Thyroid gland (tissue), 4 donors: ENCODE measurements at regions not wholly inside any gene's neighbourhood (a gene's known extent, or its start where the extent isn't known, plus 50 kb on each side); places are given as distances from the start of the nearest gene placed in this dataset.

Experiments used
- POLR2A ChIP-seq, 2 donors: fragments of 450-650 bp; IDR thresholded peaks; one replicate each; pipeline ENCODE4 v1.6.1; 2017; ENCODE audit warnings: antibody characterized with exemption in 2 of 2, mild to moderate bottlenecking in 2 of 2, moderate library complexity in 1 of 2
- TF ChIP-seq, protein P1 (sequence below), 6 experiments: fragments of 200-600 bp in 3 of 6; fragments of 450-650 bp in 3 of 6; sonication (generic) in 3 of 6; IDR thresholded peaks; one replicate each; pipeline ENCODE4 v1.5.1; 2016 to 2019; ENCODE audit warnings: antibody characterized with exemption in 6 of 6, mild to moderate bottlenecking in 2 of 6, inconsistent platforms in 1 of 6, moderate library complexity in 1 of 6

DNA sequence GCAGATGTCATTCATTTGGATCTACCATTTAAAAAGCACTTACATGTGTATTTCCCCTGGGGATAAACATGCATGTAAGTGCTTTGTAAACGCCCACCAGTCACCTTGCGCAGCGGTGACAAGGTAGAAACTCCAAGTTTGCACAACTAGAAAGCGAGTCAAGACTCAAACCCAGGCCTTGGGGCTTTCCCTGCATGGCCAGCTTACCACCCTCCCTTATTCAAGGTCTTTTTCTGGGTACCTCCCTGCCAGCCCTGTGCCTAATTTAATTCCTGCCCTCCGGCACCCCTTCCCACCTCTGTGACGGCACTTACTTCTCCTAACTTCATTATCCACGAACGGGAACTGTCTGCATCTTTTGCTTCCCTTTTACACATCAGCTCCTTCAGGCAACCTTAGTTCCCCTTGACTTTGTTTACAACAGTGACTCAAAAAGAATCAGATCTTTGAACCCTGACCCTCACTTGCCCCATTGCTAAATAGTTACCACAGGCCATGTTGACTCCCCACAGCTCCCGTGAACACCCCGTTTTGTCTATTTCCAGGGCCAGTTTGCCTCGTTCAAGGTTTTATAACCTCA is 138.3 kb upstream of the ETS2 start:
- TF ChIP-seq POLR2A (IDR thresholded peaks at IDR 0.05) = no peak
- TF ChIP-seq, protein P1, sequence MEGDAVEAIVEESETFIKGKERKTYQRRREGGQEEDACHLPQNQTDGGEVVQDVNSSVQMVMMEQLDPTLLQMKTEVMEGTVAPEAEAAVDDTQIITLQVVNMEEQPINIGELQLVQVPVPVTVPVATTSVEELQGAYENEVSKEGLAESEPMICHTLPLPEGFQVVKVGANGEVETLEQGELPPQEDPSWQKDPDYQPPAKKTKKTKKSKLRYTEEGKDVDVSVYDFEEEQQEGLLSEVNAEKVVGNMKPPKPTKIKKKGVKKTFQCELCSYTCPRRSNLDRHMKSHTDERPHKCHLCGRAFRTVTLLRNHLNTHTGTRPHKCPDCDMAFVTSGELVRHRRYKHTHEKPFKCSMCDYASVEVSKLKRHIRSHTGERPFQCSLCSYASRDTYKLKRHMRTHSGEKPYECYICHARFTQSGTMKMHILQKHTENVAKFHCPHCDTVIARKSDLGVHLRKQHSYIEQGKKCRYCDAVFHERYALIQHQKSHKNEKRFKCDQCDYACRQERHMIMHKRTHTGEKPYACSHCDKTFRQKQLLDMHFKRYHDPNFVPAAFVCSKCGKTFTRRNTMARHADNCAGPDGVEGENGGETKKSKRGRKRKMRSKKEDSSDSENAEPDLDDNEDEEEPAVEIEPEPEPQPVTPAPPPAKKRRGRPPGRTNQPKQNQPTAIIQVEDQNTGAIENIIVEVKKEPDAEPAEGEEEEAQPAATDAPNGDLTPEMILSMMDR (IDR thresholded peaks at IDR 0.05) = no peak
